ENCODE measurements at regions not wholly inside any gene's neighbourhood (a gene's known extent, or its start where the extent isn't known, plus 50 kb on each side); places are given as distances from the start of the nearest gene placed in this dataset.

DNA sequence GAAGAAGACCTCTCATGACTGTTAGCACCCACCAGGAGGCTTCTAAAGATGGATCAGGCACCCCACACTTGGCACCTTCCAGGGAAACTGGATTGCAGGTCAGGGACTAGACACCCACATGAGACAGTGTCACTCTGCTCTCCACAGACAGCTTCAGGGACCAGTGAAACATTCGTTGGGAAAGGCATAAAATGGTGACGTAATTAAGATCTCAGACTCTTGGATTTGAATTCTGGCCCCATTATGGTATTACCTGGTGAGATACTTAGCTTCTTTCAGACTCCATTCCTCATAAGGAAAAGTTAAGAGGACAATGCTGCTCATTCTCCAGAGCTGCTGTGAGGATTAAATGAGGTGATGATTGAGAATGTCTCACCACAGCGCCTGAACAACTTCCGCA lies 261.1 kb downstream of the ARRDC4 start:
- TF ChIP-seq, protein P1, sequence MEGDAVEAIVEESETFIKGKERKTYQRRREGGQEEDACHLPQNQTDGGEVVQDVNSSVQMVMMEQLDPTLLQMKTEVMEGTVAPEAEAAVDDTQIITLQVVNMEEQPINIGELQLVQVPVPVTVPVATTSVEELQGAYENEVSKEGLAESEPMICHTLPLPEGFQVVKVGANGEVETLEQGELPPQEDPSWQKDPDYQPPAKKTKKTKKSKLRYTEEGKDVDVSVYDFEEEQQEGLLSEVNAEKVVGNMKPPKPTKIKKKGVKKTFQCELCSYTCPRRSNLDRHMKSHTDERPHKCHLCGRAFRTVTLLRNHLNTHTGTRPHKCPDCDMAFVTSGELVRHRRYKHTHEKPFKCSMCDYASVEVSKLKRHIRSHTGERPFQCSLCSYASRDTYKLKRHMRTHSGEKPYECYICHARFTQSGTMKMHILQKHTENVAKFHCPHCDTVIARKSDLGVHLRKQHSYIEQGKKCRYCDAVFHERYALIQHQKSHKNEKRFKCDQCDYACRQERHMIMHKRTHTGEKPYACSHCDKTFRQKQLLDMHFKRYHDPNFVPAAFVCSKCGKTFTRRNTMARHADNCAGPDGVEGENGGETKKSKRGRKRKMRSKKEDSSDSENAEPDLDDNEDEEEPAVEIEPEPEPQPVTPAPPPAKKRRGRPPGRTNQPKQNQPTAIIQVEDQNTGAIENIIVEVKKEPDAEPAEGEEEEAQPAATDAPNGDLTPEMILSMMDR (IDR thresholded peaks at IDR 0.05): no peak
- TF ChIP-seq POLR2AphosphoS5 (IDR thresholded peaks at IDR 0.05): no peak
- TF ChIP-seq POLR2A (IDR thresholded peaks at IDR 0.05): no peak
- H3K4me3 ChIP-seq: no peak overlapping the region
- DNase-seq (ENCODE audit: low spot score in 2 of 2): no peak
- H3K9me3 ChIP-seq: no peaks in the 10 kb centered on the region
- H3K27me3 ChIP-seq: peaks cover 0 to 2% of the 10 kb centered on the region in 2 donors
- H3K36me3 ChIP-seq: no peaks in the 10 kb centered on the region
- H3K4me1 ChIP-seq: no peaks in the 10 kb centered on the region
- intact Hi-C loops (cut with DNase I; ENCODE audit: low total_unique reads): no loop called here
- no peak overlapping the region for H3K27ac ChIP-seq

- intact Hi-C loops (cut with DNase I; ENCODE audit: low total_unique reads): no loop called here
- Histone ChIP-seq H3K4me3 (no peak overlapping the region), H3K36me3 (no peaks in the 10 kb centered on the region), H3K27me3 (peaks cover 0 to 2% of the 10 kb centered on the region in 2 donors), H3K27ac (no peak overlapping the region), H3K9me3 (no peaks in the 10 kb centered on the region), H3K4me1 (no peaks in the 10 kb centered on the region)
- DNase-seq (ENCODE audit: low spot score in 2 of 2): no peak
- TF ChIP-seq POLR2AphosphoS5 (IDR thresholded peaks at IDR 0.05) (no peak), POLR2A (IDR thresholded peaks at IDR 0.05) (no peak)
- TF ChIP-seq, protein P1 (IDR thresholded peaks at IDR 0.05): no peak
These were observed 265.6 kb downstream of the ARRDC4 start for GRCh38 chr15:98226149-98226548.

- H3K9me3 ChIP-seq: no peaks in the 10 kb centered on the region
These were observed 266.1 kb downstream of the ARRDC4 start for GRCh38 chr15:98226578-98226977.

DNA sequence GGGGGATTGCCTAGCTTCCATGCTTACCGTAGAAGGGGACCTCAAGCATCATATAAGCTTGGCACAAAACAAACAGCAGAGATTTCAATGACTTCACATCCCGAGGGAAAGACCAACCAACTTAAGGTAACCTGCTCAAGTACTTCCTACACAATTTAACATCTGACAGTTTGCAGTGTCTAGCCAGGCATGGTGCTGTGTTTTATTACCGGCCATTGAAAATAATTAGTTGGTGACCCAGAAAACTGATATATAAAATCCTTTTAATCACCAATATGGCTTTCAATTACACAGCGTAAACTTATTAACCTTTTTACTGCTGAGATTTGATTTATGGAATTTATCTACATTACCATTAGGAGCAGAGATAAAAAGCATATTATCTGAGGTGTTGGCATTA lies 268.3 kb downstream of the ARRDC4 start:
- intact Hi-C loops (cut with DNase I; ENCODE audit: low total_unique reads): no loop called here
- DNase-seq (ENCODE audit: low spot score in 2 of 2): no peak

More at GRCh38 chr15:98226578-98226977, 266.1 kb downstream of the ARRDC4 start:
- DNase-seq (ENCODE audit: low spot score in 2 of 2): no peak
- no peak overlapping the region for H3K4me3 ChIP-seq
- H3K36me3 ChIP-seq: no peaks in the 10 kb centered on the region
- TF ChIP-seq POLR2A (IDR thresholded peaks at IDR 0.05) (no peak), POLR2AphosphoS5 (IDR thresholded peaks at IDR 0.05) (no peak)
- TF ChIP-seq, protein P1 (IDR thresholded peaks at IDR 0.05): no peak
- no peak overlapping the region for H3K27ac ChIP-seq
- H3K27me3 ChIP-seq: peaks cover 0 to 2% of the 10 kb centered on the region in 2 donors
- intact Hi-C loops (cut with DNase I; ENCODE audit: low total_unique reads): no loop called here
- no peaks in the 10 kb centered on the region for H3K4me1 ChIP-seq

GRCh38 chr15:98230975-98231374 lies 270.5 kb downstream of the ARRDC4 start:
- Histone ChIP-seq H3K36me3 (no peaks in the 10 kb centered on the region), H3K27me3 (peaks cover 0 to 7% of the 10 kb centered on the region in 2 donors), H3K9me3 (no peaks in the 10 kb centered on the region), H3K4me1 (no peaks in the 10 kb centered on the region), H3K27ac (no peak overlapping the region), H3K4me3 (no peak overlapping the region)
- no peak for TF ChIP-seq POLR2AphosphoS5 (IDR thresholded peaks at IDR 0.05)
- TF ChIP-seq POLR2A (IDR thresholded peaks at IDR 0.05): no peak
- TF ChIP-seq, protein P1 (IDR thresholded peaks at IDR 0.05): no peak
- no peak for DNase-seq (ENCODE audit: low spot score in 2 of 2)
- intact Hi-C loops (cut with DNase I; ENCODE audit: low total_unique reads): no loop called here

More for the DNA sequence above, 268.3 kb downstream of the ARRDC4 start:
- no peak overlapping the region for H3K4me3 ChIP-seq
- no peak overlapping the region for H3K27ac ChIP-seq
- no peaks in the 10 kb centered on the region for H3K4me1 ChIP-seq
- H3K27me3 ChIP-seq: peaks cover 0 to 2% of the 10 kb centered on the region in 2 donors
- TF ChIP-seq POLR2A (IDR thresholded peaks at IDR 0.05) (no peak), POLR2AphosphoS5 (IDR thresholded peaks at IDR 0.05) (no peak)
- TF ChIP-seq, protein P1 (IDR thresholded peaks at IDR 0.05): no peak
- no peaks in the 10 kb centered on the region for H3K9me3 ChIP-seq
- H3K36me3 ChIP-seq: no peaks in the 10 kb centered on the region
